Activated naive CD8-positive, alpha-beta T cell treated with anti-CD3 and anti-CD28 coated beads, Interleukin-2, amount 50 U/mL, for 24 hours (primary cell): ENCODE measurements at regions not wholly inside any gene's neighbourhood (a gene's known extent, or its start where the extent isn't known, plus 50 kb on each side); places are given as distances from the start of the nearest gene placed in this dataset.
"Not testable (repeated sequence)": the region's sequence is repeated elsewhere in the genome, so short reads cannot be mapped to it uniquely, and the experiment has no call there.

ENCODE experiments used
- ATAC-seq: fragments of 150-1000 bp; cut with Tn5 transposase; one replicate; pipeline ENCODE4 v1.10.0; 2021
- DNase-seq: peaks from one replicate; pipeline ENCODE4 v3.0.0; 2021
- H3K27ac Mint-ChIP-seq: one replicate; pipeline ENCODE4 v1.8.0; 2021; ENCODE audit warnings: mild to moderate bottlenecking, mixed read lengths
- H3K27me3 Mint-ChIP-seq: one replicate; pipeline ENCODE4 v1.8.0; 2021; ENCODE audit warnings: mixed read lengths
- H3K36me3 Mint-ChIP-seq: one replicate; pipeline ENCODE4 v1.8.0; 2021; ENCODE audit warnings: low read depth, mixed read lengths
- H3K4me1 Mint-ChIP-seq: one replicate; pipeline ENCODE4 v1.8.0; 2021; ENCODE audit warnings: mixed read lengths
- H3K4me3 Mint-ChIP-seq: one replicate; pipeline ENCODE4 v1.8.0; 2021; ENCODE audit warnings: mild to moderate bottlenecking, moderate library complexity, mixed read lengths
- H3K9me3 Mint-ChIP-seq: one replicate; pipeline ENCODE4 v1.8.0; 2021; ENCODE audit warnings: mixed read lengths

DNA sequence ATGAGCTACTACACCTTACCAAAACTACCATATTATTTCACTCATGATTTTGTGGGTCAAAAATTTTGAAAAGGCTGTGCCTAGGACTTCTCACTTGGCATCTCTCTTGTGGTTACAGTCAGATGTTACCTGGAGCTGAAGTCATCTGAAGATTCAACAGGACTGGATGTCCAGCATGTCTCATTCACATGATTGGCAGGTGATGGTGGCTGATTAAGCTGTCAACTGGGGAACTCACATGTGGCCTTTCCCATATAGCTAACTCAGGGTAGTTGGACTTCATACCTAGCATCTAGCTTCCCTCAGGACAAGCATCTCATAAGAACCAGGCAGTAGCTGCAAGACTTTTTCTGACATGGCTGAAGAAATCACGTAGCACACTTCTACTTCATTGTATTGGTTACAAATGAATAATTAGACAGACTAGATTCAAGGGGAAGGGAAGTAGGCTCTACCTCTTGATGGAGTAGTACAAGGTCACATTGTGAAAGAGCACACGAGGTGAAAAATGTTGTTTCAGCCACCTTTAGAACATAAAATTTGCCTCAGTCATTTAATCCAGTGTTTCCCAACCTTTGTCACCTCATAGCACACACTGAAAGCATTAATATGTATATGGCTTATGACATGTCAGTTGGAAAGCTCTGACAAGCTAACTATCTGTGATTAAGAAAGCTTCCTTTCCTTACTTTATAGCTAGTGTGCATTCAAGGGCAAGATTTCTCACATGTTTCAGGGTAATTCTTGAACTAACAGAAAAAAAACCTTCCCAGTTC, 68.0 kb upstream of the PTGFRN start:
- H3K27me3 Mint-ChIP-seq, result no peaks in the 10 kb centered on the region

DNA sequence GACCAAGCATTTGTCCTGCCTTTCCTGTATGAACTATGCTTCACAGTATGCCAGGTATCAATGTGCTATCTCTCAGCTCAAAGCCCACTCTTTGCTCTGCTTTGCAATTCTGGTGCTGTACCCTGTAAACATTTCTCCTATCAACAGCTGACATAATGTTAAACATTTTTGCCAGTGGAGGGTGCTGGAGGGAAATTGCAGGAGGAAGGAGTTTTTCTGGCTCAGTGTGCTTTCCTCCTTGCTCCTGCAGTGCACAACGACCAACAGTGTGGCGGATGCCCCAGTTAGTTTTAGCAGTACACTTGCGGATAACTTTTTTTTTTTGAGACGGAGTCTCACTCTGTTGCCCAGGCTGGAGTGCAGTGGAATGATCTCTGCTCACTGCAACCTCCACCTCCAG, 67.1 kb upstream of the PTGFRN start:
- DNase-seq (no peak), ATAC-seq (no peak)
- H3K4me1 Mint-ChIP-seq, result peaks cover 13% of the 10 kb centered on the region
- H3K27me3 Mint-ChIP-seq, result no peaks in the 10 kb centered on the region
- H3K4me3 Mint-ChIP-seq, result no peak overlapping the region
- H3K27ac Mint-ChIP-seq, result no peak overlapping the region
- H3K36me3 Mint-ChIP-seq, result no peaks in the 10 kb centered on the region
- H3K9me3 Mint-ChIP-seq, result no peaks in the 10 kb centered on the region

More for the DNA sequence above, 68.0 kb upstream of the PTGFRN start:
- Mint-ChIP-seq H3K9me3 (peaks cover 8% of the 10 kb centered on the region), H3K4me3 (no peak overlapping the region), H3K27ac (no peak overlapping the region), H3K4me1 (peaks cover 7% of the 10 kb centered on the region), H3K36me3 (no peaks in the 10 kb centered on the region)
- DNase-seq, result no peak
- ATAC-seq, result no peak

DNA sequence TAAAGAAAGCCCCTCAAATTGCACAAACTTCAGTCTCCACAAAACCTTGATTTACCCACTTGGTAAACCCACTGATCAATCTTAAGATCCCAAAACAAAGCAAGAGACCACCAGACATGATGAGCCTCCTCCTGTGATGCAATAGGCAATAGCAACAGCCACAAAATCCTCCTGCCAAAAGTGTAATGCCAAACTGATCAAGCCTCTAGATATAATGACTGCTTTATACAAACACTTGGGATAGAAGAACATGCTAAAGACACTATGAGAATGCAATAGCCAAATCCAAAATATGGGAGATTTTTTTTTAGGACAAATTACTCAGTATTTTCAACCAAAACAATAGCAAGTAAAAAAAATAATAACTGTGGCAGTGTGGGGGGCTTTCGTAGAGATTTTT, 64.9 kb upstream of the PTGFRN start:
- H3K27me3 Mint-ChIP-seq, result no peaks in the 10 kb centered on the region
- no peaks in the 10 kb centered on the region for H3K36me3 Mint-ChIP-seq
- H3K9me3 Mint-ChIP-seq, result no peaks in the 10 kb centered on the region
- DNase-seq (no peak), ATAC-seq (no peak)
- H3K27ac Mint-ChIP-seq, result no peak overlapping the region
- no peak overlapping the region for H3K4me3 Mint-ChIP-seq
- peaks cover 29% of the 10 kb centered on the region for H3K4me1 Mint-ChIP-seq

DNA sequence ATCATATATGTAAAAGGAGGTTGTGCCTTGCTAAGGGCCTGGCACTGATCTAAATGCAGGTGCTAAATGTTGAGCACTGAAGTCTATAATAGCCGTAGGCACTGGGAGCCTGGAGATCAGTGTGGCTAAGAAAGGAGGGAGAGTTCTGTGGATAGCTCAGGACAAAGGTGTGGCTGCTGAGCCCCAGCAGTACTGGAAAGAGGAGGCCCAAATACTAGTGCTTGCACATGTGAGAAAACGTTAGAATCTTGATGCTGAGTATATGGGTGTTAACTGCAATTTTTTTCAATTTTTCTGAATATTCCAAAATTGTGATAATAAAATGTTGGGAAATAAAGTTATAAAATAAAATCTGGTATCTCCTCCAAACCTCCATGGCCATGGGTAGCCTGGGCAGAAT, 62.5 kb upstream of the PTGFRN start:
- H3K27me3 Mint-ChIP-seq, result no peaks in the 10 kb centered on the region

DNA sequence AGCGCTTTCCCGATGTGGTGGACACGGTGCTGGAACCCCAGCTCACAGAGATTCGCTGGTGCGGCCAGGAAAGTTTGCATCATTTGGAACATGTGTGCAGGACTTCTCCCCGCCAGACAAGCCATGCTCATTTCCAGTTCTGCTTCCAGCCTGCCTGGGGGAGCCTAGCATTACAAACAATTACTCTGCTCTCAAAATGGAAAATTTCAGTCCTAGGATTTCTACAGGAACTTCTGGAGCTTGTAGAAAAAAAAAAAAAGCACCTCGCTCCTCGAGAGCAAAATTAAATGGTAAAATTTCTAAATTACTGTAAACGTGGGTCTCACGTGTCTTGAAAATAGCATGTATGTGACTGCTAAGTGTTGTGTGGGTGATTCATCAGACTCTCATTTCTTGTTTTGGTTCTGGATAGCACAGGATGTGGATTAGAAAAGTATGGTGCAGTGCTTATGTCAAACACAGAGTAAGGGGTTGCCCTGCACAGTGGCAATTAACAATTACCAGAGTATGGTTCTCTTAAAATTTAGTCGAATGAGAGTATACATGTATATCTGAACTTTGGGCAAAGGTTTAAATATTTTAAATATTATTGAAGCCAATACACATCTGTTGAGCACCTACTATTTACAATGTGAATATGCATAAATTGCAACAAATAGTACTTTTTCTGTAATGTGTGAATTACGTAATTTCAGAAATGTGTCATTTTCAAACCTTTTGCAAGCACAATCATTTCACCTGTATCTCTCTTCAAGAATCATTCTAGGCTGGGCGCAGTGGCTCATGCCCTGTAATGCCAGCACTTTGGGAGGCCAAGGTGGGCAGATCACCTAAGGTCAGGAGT, 61.8 kb upstream of the PTGFRN start:
- Mint-ChIP-seq H3K9me3 (no peaks in the 10 kb centered on the region), H3K36me3 (no peaks in the 10 kb centered on the region), H3K27me3 (no peaks in the 10 kb centered on the region), H3K4me1 (peaks cover 36% of the 10 kb centered on the region), H3K4me3 (no peak overlapping the region), H3K27ac (peak overlapping the region; percentile 20)
- peak; percentile 97 for ATAC-seq
- no peak for DNase-seq

More for the DNA sequence above, 62.5 kb upstream of the PTGFRN start:
- DNase-seq (no peak), ATAC-seq (no peak)
- peaks cover 33% of the 10 kb centered on the region for H3K4me1 Mint-ChIP-seq
- no peak overlapping the region for H3K4me3 Mint-ChIP-seq
- H3K36me3 Mint-ChIP-seq, result no peaks in the 10 kb centered on the region
- no peaks in the 10 kb centered on the region for H3K9me3 Mint-ChIP-seq
- no peak overlapping the region for H3K27ac Mint-ChIP-seq

DNA sequence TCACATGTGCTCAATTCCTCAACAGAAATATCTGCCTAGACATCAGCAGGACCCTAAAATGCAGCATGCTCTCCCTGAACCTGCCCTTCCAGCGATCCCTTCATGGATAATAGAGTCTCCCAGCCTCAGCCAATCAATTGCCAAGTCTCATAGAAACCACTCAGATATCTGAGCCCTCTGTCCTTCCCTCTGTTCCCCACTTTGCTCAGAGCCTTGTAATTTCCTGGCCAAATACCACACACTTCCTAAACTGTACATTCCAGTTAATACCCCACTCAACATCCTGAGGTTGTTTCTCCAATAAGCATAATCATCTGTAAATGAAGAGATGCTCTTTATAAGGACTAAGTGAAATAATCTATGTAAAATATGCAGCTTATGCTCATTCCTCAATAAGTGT, 59.3 kb upstream of the PTGFRN start:
- ATAC-seq, result no peak
- H3K4me1 Mint-ChIP-seq, result peaks cover 56% of the 10 kb centered on the region
- H3K9me3 Mint-ChIP-seq, result no peaks in the 10 kb centered on the region
- H3K36me3 Mint-ChIP-seq, result no peaks in the 10 kb centered on the region
- no peak for DNase-seq
- H3K27me3 Mint-ChIP-seq, result no peaks in the 10 kb centered on the region
- no peak overlapping the region for H3K27ac Mint-ChIP-seq
- H3K4me3 Mint-ChIP-seq, result no peak overlapping the region

DNA sequence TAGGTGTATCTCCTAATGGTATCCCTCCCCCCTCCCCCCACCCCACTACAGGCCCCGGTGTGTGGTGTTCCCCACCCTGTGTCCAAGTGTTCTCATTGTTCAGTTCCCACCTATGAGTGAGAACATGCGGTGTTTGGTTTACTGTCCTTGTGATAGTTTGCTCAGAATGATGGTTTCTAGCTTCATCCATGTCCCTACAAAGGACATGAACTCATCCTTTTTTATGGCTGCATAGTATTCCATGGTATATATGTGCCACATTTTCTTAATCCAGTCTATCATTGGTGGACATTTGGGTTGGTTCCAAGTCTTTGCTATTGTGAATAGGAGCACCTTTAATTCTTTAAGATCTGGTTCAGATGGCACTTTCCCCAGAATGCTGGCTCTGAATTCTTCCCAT, 58.5 kb upstream of the PTGFRN start:
- not testable (repeated sequence) for ATAC-seq, DNase-seq, H3K27ac Mint-ChIP-seq, H3K27me3 Mint-ChIP-seq, H3K4me3 Mint-ChIP-seq, H3K36me3 Mint-ChIP-seq, H3K9me3 Mint-ChIP-seq
- peaks cover 54% of the 10 kb centered on the region for H3K4me1 Mint-ChIP-seq

DNA sequence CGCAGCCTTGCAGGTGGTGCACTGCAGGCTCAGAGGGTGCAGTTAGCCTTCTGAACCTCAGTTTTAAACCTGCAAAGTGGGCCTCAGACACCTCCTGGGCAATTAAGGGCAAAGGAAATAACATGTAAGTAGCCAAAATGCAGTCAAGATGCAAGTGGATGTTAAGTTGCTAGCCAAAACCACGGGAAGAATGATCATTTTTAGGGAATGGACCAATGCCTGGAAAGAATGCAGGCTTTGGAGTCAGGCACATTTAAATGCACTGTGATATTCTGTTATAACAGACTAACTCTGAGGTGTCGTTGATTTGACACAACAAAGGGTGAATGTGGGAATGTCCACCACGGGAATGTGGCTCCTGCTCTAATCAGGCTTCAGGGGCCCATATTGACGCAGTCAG, 57.9 kb upstream of the PTGFRN start:
- no peak for ATAC-seq
- no peak for DNase-seq
- Mint-ChIP-seq H3K27me3 (no peaks in the 10 kb centered on the region), H3K4me1 (peaks cover 49% of the 10 kb centered on the region), H3K27ac (no peak overlapping the region), H3K36me3 (no peaks in the 10 kb centered on the region), H3K9me3 (no peaks in the 10 kb centered on the region), H3K4me3 (no peak overlapping the region)

DNA sequence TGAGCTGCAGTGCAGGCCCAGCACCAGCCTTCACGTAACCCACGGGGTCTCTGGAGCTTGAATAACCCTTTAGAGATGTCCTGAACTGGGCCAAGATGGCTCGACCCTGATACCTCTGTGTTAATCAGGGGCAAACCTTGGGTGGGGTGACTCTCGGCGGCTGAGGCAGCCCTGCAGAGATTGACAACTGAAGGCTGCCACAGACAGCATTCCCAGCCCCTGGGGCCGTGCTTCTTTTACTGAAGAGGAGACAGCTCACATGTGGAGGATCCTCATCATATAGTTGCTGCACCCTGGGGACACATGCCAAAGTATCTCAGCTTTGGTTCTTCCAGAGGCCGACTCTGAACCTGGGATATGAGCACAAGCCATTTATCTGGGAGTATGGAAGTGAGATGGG, 57.3 kb upstream of the PTGFRN start:
- peaks cover 46% of the 10 kb centered on the region for H3K4me1 Mint-ChIP-seq
- no peaks in the 10 kb centered on the region for H3K36me3 Mint-ChIP-seq
- H3K4me3 Mint-ChIP-seq, result no peak overlapping the region
- no peaks in the 10 kb centered on the region for H3K9me3 Mint-ChIP-seq
- H3K27ac Mint-ChIP-seq, result no peak overlapping the region
- ATAC-seq, result no peak
- no peaks in the 10 kb centered on the region for H3K27me3 Mint-ChIP-seq
- DNase-seq, result no peak

DNA sequence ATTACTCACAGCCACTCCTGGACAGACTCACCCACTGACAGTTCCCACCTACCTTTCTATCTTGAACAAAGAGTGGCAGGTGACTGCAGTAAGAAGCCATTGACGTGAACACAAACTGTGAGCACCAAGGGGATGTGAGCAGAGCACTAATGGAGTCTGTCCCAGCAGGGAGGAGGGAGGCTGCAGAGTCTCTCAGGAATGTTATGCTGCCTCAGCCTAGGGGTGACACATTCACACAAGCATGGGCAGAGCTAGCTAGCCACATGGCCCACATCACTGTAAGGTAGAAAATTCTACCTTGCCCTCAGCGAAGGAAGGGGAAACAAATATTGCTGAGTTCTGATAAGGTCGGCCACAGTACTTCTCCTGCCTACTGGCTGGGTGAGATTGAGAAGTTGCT, 56.8 kb upstream of the PTGFRN start:
- Mint-ChIP-seq H3K27me3 (no peaks in the 10 kb centered on the region), H3K4me3 (no peak overlapping the region), H3K4me1 (peaks cover 40% of the 10 kb centered on the region), H3K36me3 (no peaks in the 10 kb centered on the region), H3K9me3 (no peaks in the 10 kb centered on the region), H3K27ac (no peak overlapping the region)
- DNase-seq (no peak), ATAC-seq (no peak)

DNA sequence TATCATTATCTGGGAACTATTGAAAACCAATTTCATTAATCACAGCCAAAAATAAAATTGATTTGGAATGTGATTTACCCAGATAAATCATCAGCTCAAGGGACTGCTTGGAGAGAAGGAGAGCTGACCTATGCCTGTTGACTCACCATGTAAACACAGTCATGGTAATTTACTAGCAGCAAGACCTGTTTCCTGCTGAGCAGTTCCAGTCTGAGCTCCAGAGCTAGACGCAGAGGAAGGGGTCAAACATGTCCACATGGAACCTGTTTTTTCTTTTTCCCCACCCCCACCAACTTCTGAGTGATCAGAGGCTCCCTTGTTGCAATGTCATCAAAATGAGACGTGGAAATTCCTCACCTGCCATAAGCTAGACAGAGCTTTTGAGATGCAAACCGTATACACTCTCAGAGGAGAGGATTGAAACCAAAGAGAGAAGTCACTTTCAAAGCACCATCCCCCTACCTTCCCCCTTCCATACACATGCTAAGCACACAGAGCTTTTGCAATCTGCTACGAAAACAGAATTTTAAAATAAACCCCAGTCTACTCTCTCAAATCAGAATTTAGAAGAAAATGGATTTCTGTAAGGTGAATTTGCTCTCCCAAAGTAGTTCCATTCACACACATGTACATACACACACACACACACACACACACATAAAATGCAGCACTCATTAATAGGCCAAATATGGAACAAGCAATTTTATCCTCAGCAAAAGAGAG, 55.9 kb upstream of the PTGFRN start:
- H3K27me3 Mint-ChIP-seq, result no peaks in the 10 kb centered on the region
- H3K27ac Mint-ChIP-seq, result no peak overlapping the region
- H3K4me3 Mint-ChIP-seq, result peak overlapping the region; percentile 2
- ATAC-seq, result peak; percentile 62
- no peaks in the 10 kb centered on the region for H3K36me3 Mint-ChIP-seq
- no peak for DNase-seq
- H3K4me1 Mint-ChIP-seq, result peaks cover 31% of the 10 kb centered on the region
- no peaks in the 10 kb centered on the region for H3K9me3 Mint-ChIP-seq

DNA sequence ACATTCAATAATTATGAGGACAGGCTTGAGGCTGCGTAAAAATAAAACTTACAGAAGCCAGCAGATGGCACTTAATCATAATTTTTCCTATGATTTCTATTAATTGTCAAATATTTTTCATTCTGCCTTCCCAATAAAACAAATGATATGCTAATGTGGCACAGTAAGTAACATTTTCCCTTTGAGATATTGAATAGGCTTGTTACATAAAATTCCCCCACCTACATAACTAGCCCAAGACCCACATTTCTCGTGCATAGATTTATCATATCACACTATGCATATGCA, 55.4 kb upstream of the PTGFRN start:
- peak overlapping the region; percentile 2 for H3K4me3 Mint-ChIP-seq
- no peaks in the 10 kb centered on the region for H3K27me3 Mint-ChIP-seq
- peak; percentile 50 for ATAC-seq
- DNase-seq, result no peak
- no peaks in the 10 kb centered on the region for H3K9me3 Mint-ChIP-seq
- H3K4me1 Mint-ChIP-seq, result peaks cover 27% of the 10 kb centered on the region
- no peak overlapping the region for H3K27ac Mint-ChIP-seq
- no peaks in the 10 kb centered on the region for H3K36me3 Mint-ChIP-seq

DNA sequence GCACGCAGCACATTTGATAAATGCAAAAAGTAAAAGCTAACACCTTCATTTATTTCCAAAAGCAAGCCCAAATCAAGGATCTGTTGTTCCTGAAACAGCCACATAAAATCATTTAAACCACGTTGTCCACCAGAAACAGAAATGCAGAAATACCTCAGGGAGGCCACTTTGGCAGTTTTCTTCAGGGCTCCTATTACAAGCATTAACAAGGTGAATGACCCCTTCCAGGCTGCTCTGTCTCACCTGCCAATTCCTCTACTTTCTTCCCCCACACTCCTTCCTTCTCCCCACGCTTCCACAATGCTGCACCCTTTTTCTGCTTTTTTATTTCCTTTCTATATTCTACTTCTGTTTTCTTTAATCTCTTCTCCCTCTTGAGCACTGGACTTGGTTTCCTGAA, 55.0 kb upstream of the PTGFRN start:
- Mint-ChIP-seq H3K27me3 (no peaks in the 10 kb centered on the region), H3K4me1 (peaks cover 27% of the 10 kb centered on the region), H3K27ac (no peak overlapping the region), H3K36me3 (no peaks in the 10 kb centered on the region), H3K4me3 (no peak overlapping the region), H3K9me3 (no peaks in the 10 kb centered on the region)
- ATAC-seq, result no peak
- no peak for DNase-seq

DNA sequence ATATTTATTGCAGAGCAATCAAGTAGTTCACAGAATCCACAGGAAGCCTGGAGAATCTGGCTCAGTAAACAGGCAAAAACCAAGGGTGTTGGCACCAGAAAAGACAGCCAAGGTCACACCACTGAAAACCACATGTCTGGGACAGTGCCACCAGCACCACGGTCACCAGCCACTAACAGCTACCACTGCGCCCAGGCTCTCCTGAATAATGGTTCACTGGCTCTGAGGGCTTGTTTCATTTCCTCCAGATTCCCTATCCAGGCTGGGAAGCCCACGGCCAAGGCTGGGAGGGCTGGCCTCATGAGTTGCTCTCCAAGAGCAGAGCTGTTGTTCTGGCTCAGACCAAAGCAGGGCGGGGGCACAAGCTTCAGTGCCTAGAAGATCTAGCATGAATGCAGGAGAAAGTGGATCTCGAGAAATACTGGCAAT, 54.5 kb upstream of the PTGFRN start:
- no peak for ATAC-seq
- Mint-ChIP-seq H3K9me3 (no peaks in the 10 kb centered on the region), H3K27me3 (no peaks in the 10 kb centered on the region), H3K4me1 (peaks cover 24% of the 10 kb centered on the region), H3K27ac (no peak overlapping the region), H3K4me3 (no peak overlapping the region), H3K36me3 (no peaks in the 10 kb centered on the region)
- DNase-seq, result no peak

DNA sequence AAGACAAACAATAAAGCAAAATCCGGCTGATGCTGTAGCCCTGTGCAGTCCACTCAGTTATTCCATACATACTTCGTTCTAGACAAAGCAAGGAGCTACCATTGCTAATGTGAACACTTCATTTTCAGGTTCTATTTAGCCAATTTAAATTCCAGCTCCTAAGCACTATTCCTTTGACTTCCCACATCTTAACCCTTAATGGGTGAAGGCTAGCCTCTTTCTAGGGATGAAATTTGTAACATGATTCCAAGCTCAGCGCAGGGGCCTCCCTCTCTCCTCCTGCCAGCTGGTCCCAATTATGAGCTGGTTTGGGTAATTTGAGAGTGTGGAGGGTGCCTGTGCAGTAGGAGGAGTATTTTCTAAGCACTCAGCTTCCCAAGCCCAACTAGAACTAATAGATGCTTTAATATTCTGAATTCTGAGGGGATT, 53.9 kb upstream of the PTGFRN start:
- H3K27ac Mint-ChIP-seq, result no peak overlapping the region
- no peak for DNase-seq
- no peak for ATAC-seq
- H3K9me3 Mint-ChIP-seq, result no peaks in the 10 kb centered on the region
- peaks cover 23% of the 10 kb centered on the region for H3K4me1 Mint-ChIP-seq
- H3K4me3 Mint-ChIP-seq, result no peak overlapping the region
- no peaks in the 10 kb centered on the region for H3K27me3 Mint-ChIP-seq
- H3K36me3 Mint-ChIP-seq, result no peaks in the 10 kb centered on the region
